ENCODE measurements at regions not wholly inside any gene's neighbourhood (a gene's known extent, or its start where the extent isn't known, plus 50 kb on each side); places are given as distances from the start of the nearest gene placed in this dataset.

GRCh38 chr3:46096781-46097180 lies 69.5 kb upstream of the XCR1 start:
- no peak for DNase-seq
- H3K36me3 Mint-ChIP-seq (ENCODE audit: low read depth), result peaks cover 3% of the 10 kb centered on the region
- TF ChIP-seq CTCF (IDR thresholded peaks at IDR 0.05), result no peak
- H3K27me3 Mint-ChIP-seq, result peaks cover 29% of the 10 kb centered on the region
- H3K4me1 Mint-ChIP-seq (ENCODE audit: low read depth), result peaks cover 46% of the 10 kb centered on the region
- ChIA-PET POLR2A (interaction anchor here (0.7 kb wide), 1 partner anchor 18 kb away, joined by 3 read pairs; no protein-coding TSS in a partner anchor), CTCF (interaction anchor here (1.2 to 6.2 kb wide), 7 partner anchors 17 to 281 kb away, joined by 3 to 37 read pairs (median 8); partner anchors contain the start of genes CCR1 and CCR5)
- intact Hi-C loops (cut with micrococcal nuclease), result loop anchor here (5.0 kb wide), 3 partner anchors 111 to 276 kb away; partner anchors contain the start of genes CCR1 and CCR5
- H3K9me3 Mint-ChIP-seq, result peaks cover 6% of the 10 kb centered on the region
- no peak overlapping the region for H3K4me3 Mint-ChIP-seq
- peak overlapping the region; percentile 87 for H3K27ac Mint-ChIP-seq
- no peak for ATAC-seq

GRCh38 chr3:46096336-46096735 lies 69.1 kb upstream of the XCR1 start:
- Mint-ChIP-seq H3K9me3 (peaks cover 3% of the 10 kb centered on the region), H3K27me3 (peaks cover 29% of the 10 kb centered on the region), H3K27ac (no peak overlapping the region), H3K4me3 (no peak overlapping the region), H3K36me3 (ENCODE audit: low read depth) (peaks cover 2% of the 10 kb centered on the region), H3K4me1 (ENCODE audit: low read depth) (peaks cover 46% of the 10 kb centered on the region)
- ChIA-PET POLR2A (interaction anchor here (0.7 kb wide), 1 partner anchor 17 kb away, joined by 3 read pairs; no protein-coding TSS in a partner anchor), CTCF (interaction anchor here (1.2 to 6.2 kb wide), 5 partner anchors 12 to 282 kb away, joined by 3 to 37 read pairs (median 8); partner anchors contain the start of genes CCR1 and CCR5)
- ATAC-seq, result no peak
- intact Hi-C loops (cut with micrococcal nuclease), result loop anchor here (5.0 kb wide), 3 partner anchors 111 to 276 kb away; partner anchors contain the start of genes CCR1 and CCR5
- no peak for DNase-seq
- TF ChIP-seq CTCF (IDR thresholded peaks at IDR 0.05), result no peak

GRCh38 chr3:46095307-46095706 lies 68.0 kb upstream of the XCR1 start:
- ATAC-seq (no peak), DNase-seq (no peak)
- CTCF ChIA-PET, result interaction anchor here (1.2 to 6.2 kb wide), 5 partner anchors 11 to 283 kb away, joined by 3 to 37 read pairs (median 4); no protein-coding TSS in a partner anchor
- H3K9me3 Mint-ChIP-seq, result no peaks in the 10 kb centered on the region
- H3K27ac Mint-ChIP-seq, result no peak overlapping the region
- no peaks in the 10 kb centered on the region for H3K36me3 Mint-ChIP-seq (ENCODE audit: low read depth)
- no peak for TF ChIP-seq CTCF (IDR thresholded peaks at IDR 0.05)
- intact Hi-C loops (cut with micrococcal nuclease), result loop anchor here (5.0 kb wide), 3 partner anchors 112 to 277 kb away; partner anchors contain the start of genes CCR1 and CCR5
- H3K4me3 Mint-ChIP-seq, result no peak overlapping the region
- peaks cover 45% of the 10 kb centered on the region for H3K4me1 Mint-ChIP-seq (ENCODE audit: low read depth)
- POLR2A ChIA-PET, result no interaction called here
- peaks cover 22% of the 10 kb centered on the region for H3K27me3 Mint-ChIP-seq

- ATAC-seq, result no peak
- peaks cover 21% of the 10 kb centered on the region for H3K27me3 Mint-ChIP-seq
- ChIA-PET POLR2A (interaction anchor here (0.7 kb wide), 1 partner anchor 113 kb away, joined by 3 read pairs; the partner anchor contains the start of gene CCR1), CTCF (interaction anchor here (1.2 to 6.2 kb wide), 5 partner anchors 14 to 284 kb away, joined by 3 to 37 read pairs (median 4); no protein-coding TSS in a partner anchor)
- peaks cover 50% of the 10 kb centered on the region for H3K4me1 Mint-ChIP-seq (ENCODE audit: low read depth)
- no peak overlapping the region for H3K4me3 Mint-ChIP-seq
- no peak overlapping the region for H3K27ac Mint-ChIP-seq
- no peak for DNase-seq
- no peaks in the 10 kb centered on the region for H3K9me3 Mint-ChIP-seq
- H3K36me3 Mint-ChIP-seq (ENCODE audit: low read depth), result no peaks in the 10 kb centered on the region
- TF ChIP-seq CTCF (IDR thresholded peaks at IDR 0.05), result no peak
- intact Hi-C loops (cut with micrococcal nuclease), result no loop called here
Measured at GRCh38 chr3:46094506-46094905, 67.2 kb upstream of the XCR1 start.

GRCh38 chr3:46093966-46094365 lies 66.7 kb upstream of the XCR1 start:
- POLR2A ChIA-PET, result interaction anchor here (0.7 kb wide), 1 partner anchor 114 kb away, joined by 3 read pairs; the partner anchor contains the start of gene CCR1
- Mint-ChIP-seq H3K4me3 (no peak overlapping the region), H3K9me3 (no peaks in the 10 kb centered on the region), H3K27me3 (peaks cover 18% of the 10 kb centered on the region), H3K36me3 (ENCODE audit: low read depth) (no peaks in the 10 kb centered on the region), H3K27ac (no peak overlapping the region), H3K4me1 (ENCODE audit: low read depth) (peaks cover 48% of the 10 kb centered on the region)
- no peak for TF ChIP-seq CTCF (IDR thresholded peaks at IDR 0.05)
- DNase-seq, result no peak
- CTCF ChIA-PET, result interaction anchor here (1.2 to 6.2 kb wide), 4 partner anchors 14 to 157 kb away, joined by 4 to 37 read pairs (median 4); no protein-coding TSS in a partner anchor
- intact Hi-C loops (cut with micrococcal nuclease), result no loop called here
- no peak for ATAC-seq
